ENCODE measurements at regions not wholly inside any gene's neighbourhood (a gene's known extent, or its start where the extent isn't known, plus 50 kb on each side); places are given as distances from the start of the nearest gene placed in this dataset.

- no peak for DNase-seq (ENCODE audit: low spot score)
- no peak overlapping the region for H3K27ac Mint-ChIP-seq (ENCODE audit: unreplicated experiment)
- TF ChIP-seq CTCF (IDR thresholded peaks at IDR 0.05; ENCODE audit: unreplicated experiment), result no peak
- no peak overlapping the region for H3K4me3 Mint-ChIP-seq (ENCODE audit: unreplicated experiment)
- no peaks in the 10 kb centered on the region for H3K27me3 Mint-ChIP-seq (ENCODE audit: unreplicated experiment)
- H3K4me1 Mint-ChIP-seq (ENCODE audit: unreplicated experiment), result no peaks in the 10 kb centered on the region
- peaks cover 27% of the 10 kb centered on the region for H3K9me3 Mint-ChIP-seq (ENCODE audit: unreplicated experiment)
- no peaks in the 10 kb centered on the region for H3K36me3 Mint-ChIP-seq (ENCODE audit: low read depth, unreplicated experiment)
Measured at GRCh38 chr18:72174972-72175649, 369.0 kb downstream of the CBLN2 start.

GRCh38 chr18:72171596-72171995, 372.5 kb downstream of the CBLN2 start:
- no peak overlapping the region for H3K4me3 Mint-ChIP-seq (ENCODE audit: unreplicated experiment)
- peaks cover 1% of the 10 kb centered on the region for H3K27me3 Mint-ChIP-seq (ENCODE audit: unreplicated experiment)

GRCh38 chr18:72161691-72162090, 382.5 kb downstream of the CBLN2 start:
- peaks cover 7% of the 10 kb centered on the region for H3K9me3 Mint-ChIP-seq (ENCODE audit: unreplicated experiment)
- no peak for DNase-seq (ENCODE audit: low spot score)
- H3K4me3 Mint-ChIP-seq (ENCODE audit: unreplicated experiment), result no peak overlapping the region
- no peaks in the 10 kb centered on the region for H3K4me1 Mint-ChIP-seq (ENCODE audit: unreplicated experiment)
- no peak for TF ChIP-seq CTCF (IDR thresholded peaks at IDR 0.05; ENCODE audit: unreplicated experiment)
- H3K27me3 Mint-ChIP-seq (ENCODE audit: unreplicated experiment), result no peaks in the 10 kb centered on the region
- H3K36me3 Mint-ChIP-seq (ENCODE audit: low read depth, unreplicated experiment), result no peaks in the 10 kb centered on the region
- H3K27ac Mint-ChIP-seq (ENCODE audit: unreplicated experiment), result no peak overlapping the region

More at GRCh38 chr18:72171596-72171995, 372.5 kb downstream of the CBLN2 start:
- Mint-ChIP-seq H3K9me3 (ENCODE audit: unreplicated experiment) (peaks cover 18% of the 10 kb centered on the region), H3K4me1 (ENCODE audit: unreplicated experiment) (no peaks in the 10 kb centered on the region), H3K27ac (ENCODE audit: unreplicated experiment) (no peak overlapping the region), H3K36me3 (ENCODE audit: low read depth, unreplicated experiment) (no peaks in the 10 kb centered on the region)
- DNase-seq (ENCODE audit: low spot score), result no peak
- TF ChIP-seq CTCF (IDR thresholded peaks at IDR 0.05; ENCODE audit: unreplicated experiment), result no peak

- Mint-ChIP-seq H3K27ac (ENCODE audit: unreplicated experiment) (no peak overlapping the region), H3K4me3 (ENCODE audit: unreplicated experiment) (no peak overlapping the region), H3K4me1 (ENCODE audit: unreplicated experiment) (no peaks in the 10 kb centered on the region), H3K9me3 (ENCODE audit: unreplicated experiment) (peaks cover 10% of the 10 kb centered on the region), H3K27me3 (ENCODE audit: unreplicated experiment) (no peaks in the 10 kb centered on the region), H3K36me3 (ENCODE audit: low read depth, unreplicated experiment) (no peaks in the 10 kb centered on the region)
- DNase-seq (ENCODE audit: low spot score), result no peak
- TF ChIP-seq CTCF (IDR thresholded peaks at IDR 0.05; ENCODE audit: unreplicated experiment), result no peak
Measured at GRCh38 chr18:72160510-72161445, 383.4 kb downstream of the CBLN2 start.

- no peaks in the 10 kb centered on the region for H3K4me1 Mint-ChIP-seq (ENCODE audit: unreplicated experiment)
Measured at GRCh38 chr18:72155327-72155726, 388.8 kb downstream of the CBLN2 start.

More at GRCh38 chr18:72155327-72155726, 388.8 kb downstream of the CBLN2 start:
- H3K4me3 Mint-ChIP-seq (ENCODE audit: unreplicated experiment), result no peak overlapping the region
- no peaks in the 10 kb centered on the region for H3K27me3 Mint-ChIP-seq (ENCODE audit: unreplicated experiment)
- no peak overlapping the region for H3K27ac Mint-ChIP-seq (ENCODE audit: unreplicated experiment)
- no peak for TF ChIP-seq CTCF (IDR thresholded peaks at IDR 0.05; ENCODE audit: unreplicated experiment)
- peaks cover 12% of the 10 kb centered on the region for H3K9me3 Mint-ChIP-seq (ENCODE audit: unreplicated experiment)
- no peaks in the 10 kb centered on the region for H3K36me3 Mint-ChIP-seq (ENCODE audit: low read depth, unreplicated experiment)
- no peak for DNase-seq (ENCODE audit: low spot score)

Measured in endothelial cell (in vitro differentiated cells).